ENCODE measurements at regions not wholly inside any gene's neighbourhood (a gene's known extent, or its start where the extent isn't known, plus 50 kb on each side); places are given as distances from the start of the nearest gene placed in this dataset.

DNA sequence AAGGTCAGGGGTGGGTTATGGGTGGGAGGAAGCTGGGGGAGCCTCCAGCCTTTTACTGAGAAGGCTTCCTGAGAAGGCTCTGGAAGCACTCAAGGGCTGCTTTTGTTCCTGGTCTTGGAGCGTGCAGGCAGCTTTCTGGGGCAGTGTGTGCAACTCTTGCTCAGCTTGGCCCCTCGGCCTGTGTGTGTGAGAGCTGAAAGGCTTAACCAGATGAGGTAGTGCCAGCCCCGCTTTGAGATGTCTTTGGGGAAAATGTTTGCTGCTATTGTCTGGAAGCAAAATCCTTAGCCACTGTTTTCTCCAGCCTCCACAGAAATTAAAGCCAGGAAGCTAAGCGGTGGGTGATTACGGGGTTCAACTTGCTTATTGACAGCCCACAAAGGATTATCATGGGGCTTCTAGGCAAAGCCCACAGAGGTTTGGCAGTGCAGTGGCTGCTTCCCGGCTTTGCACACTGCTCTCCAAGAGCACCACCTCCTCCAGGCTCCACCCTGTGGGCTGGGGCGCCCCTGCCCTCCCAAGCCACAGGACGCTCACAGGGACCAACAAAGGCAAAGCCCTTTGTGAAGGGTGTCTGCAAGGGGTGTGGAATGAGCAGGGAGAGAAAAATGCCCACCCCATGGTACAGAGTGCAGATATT lies 121.7 kb upstream of the TLE3 start:
- no peak for TF ChIP-seq MAZ (IDR thresholded peaks at IDR 0.05; ENCODE audit: borderline replicate concordance, low read depth, low read length)
- TF ChIP-seq, protein P1, sequence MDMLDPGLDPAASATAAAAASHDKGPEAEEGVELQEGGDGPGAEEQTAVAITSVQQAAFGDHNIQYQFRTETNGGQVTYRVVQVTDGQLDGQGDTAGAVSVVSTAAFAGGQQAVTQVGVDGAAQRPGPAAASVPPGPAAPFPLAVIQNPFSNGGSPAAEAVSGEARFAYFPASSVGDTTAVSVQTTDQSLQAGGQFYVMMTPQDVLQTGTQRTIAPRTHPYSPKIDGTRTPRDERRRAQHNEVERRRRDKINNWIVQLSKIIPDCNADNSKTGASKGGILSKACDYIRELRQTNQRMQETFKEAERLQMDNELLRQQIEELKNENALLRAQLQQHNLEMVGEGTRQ (IDR thresholded peaks at IDR 0.05; ENCODE audit: low read depth, low read length) = no peak
- no peak for TF ChIP-seq POLR2A (IDR thresholded peaks at IDR 0.05; ENCODE audit: low read depth, low read length)
- TF ChIP-seq MAFK (IDR thresholded peaks at IDR 0.05; ENCODE audit: low read depth, low read length) = no peak
- no peak for TF ChIP-seq SMC3 (IDR thresholded peaks at IDR 0.05; ENCODE audit: low read depth, low read length)
- no peak for TF ChIP-seq CEBPB (IDR thresholded peaks at IDR 0.05; ENCODE audit: low read depth, low read length)
- TF ChIP-seq RAD21 (IDR thresholded peaks at IDR 0.05; ENCODE audit: low read length) = no peak
- TF ChIP-seq FOS (IDR thresholded peaks at IDR 0.05; ENCODE audit: low read depth, low read length) = no peak
- no peak for TF ChIP-seq RFX5 (IDR thresholded peaks at IDR 0.05; ENCODE audit: low read depth, low read length)
- TF ChIP-seq, protein P2, sequence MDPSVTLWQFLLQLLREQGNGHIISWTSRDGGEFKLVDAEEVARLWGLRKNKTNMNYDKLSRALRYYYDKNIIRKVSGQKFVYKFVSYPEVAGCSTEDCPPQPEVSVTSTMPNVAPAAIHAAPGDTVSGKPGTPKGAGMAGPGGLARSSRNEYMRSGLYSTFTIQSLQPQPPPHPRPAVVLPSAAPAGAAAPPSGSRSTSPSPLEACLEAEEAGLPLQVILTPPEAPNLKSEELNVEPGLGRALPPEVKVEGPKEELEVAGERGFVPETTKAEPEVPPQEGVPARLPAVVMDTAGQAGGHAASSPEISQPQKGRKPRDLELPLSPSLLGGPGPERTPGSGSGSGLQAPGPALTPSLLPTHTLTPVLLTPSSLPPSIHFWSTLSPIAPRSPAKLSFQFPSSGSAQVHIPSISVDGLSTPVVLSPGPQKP (IDR thresholded peaks at IDR 0.05; ENCODE audit: borderline replicate concordance, low read depth, low read length) = no peak
- TF ChIP-seq MXI1 (IDR thresholded peaks at IDR 0.05; ENCODE audit: borderline replicate concordance, low read depth, low read length) = no peak
- TF ChIP-seq BHLHE40 (IDR thresholded peaks at IDR 0.05; ENCODE audit: low read depth, low read length) = no peak
- no peak for TF ChIP-seq NFE2L2 (IDR thresholded peaks at IDR 0.05; ENCODE audit: low read depth, low read length)
- TF ChIP-seq, protein P3, sequence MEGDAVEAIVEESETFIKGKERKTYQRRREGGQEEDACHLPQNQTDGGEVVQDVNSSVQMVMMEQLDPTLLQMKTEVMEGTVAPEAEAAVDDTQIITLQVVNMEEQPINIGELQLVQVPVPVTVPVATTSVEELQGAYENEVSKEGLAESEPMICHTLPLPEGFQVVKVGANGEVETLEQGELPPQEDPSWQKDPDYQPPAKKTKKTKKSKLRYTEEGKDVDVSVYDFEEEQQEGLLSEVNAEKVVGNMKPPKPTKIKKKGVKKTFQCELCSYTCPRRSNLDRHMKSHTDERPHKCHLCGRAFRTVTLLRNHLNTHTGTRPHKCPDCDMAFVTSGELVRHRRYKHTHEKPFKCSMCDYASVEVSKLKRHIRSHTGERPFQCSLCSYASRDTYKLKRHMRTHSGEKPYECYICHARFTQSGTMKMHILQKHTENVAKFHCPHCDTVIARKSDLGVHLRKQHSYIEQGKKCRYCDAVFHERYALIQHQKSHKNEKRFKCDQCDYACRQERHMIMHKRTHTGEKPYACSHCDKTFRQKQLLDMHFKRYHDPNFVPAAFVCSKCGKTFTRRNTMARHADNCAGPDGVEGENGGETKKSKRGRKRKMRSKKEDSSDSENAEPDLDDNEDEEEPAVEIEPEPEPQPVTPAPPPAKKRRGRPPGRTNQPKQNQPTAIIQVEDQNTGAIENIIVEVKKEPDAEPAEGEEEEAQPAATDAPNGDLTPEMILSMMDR (conservative IDR thresholded peaks at IDR 0.05; ENCODE audit: low read depth, low read length) = no peak
- no peak for TF ChIP-seq CHD1 (IDR thresholded peaks at IDR 0.05; ENCODE audit: low read depth, low read length)
- no peak for TF ChIP-seq RCOR1 (IDR thresholded peaks at IDR 0.05; ENCODE audit: insufficient replicate concordance, low read length)
- H3K9ac ChIP-seq (ENCODE audit: low read depth, low read length) = no peak overlapping the region
- WGBS, 2 experiments (ENCODE audit: extremely low coverage in 2 of 2, insufficient read length in 1 of 2) = no CpG with 5 or more reads among the region's 8 CpGs
- no peaks in the 10 kb centered on the region for H3K9me1 ChIP-seq (ENCODE audit: insufficient read depth, low read length)
- H3K79me1 ChIP-seq (ENCODE audit: low read depth in 1 of 2, low read length in 2 of 2) = no peaks in the 10 kb centered on the region
- ChIA-PET POLR2A (ENCODE audit: unreplicated experiment) (interaction anchor here (0.8 kb wide), 1 partner anchor 149 kb away, joined by 4 read pairs; no protein-coding TSS in a partner anchor), CTCF (no interaction called here)
- no peak for DNase-seq
- H3K18ac ChIP-seq (ENCODE audit: low read depth, low read length) = no peak overlapping the region
- H3K36me3 ChIP-seq (ENCODE audit: control insufficient read depth, insufficient read depth, low read length) = no peaks in the 10 kb centered on the region
- no peak overlapping the region for H2BK120ac ChIP-seq (ENCODE audit: low read depth, low read length)
- H2AK9ac ChIP-seq (replicated peaks; ENCODE audit: low read depth, low read length, poor library complexity) = no peak overlapping the region
- no peak overlapping the region for H2AFZ ChIP-seq (replicated peaks; ENCODE audit: low read length, poor library complexity)
- H4K5ac ChIP-seq (ENCODE audit: low read depth, low read length) = no peak overlapping the region
- no peak overlapping the region for H3K56ac ChIP-seq (ENCODE audit: extremely low read depth, insufficient read depth, low read length)
- no TSS peak for BruUV-seq (replicated peaks)
- H3K27ac ChIP-seq (ENCODE audit: insufficient read depth, low read length) = no peak overlapping the region
- no peak overlapping the region for H2BK15ac ChIP-seq (ENCODE audit: low read depth, low read length)
- no peaks in the 10 kb centered on the region for H3K4me1 ChIP-seq (ENCODE audit: control insufficient read depth, insufficient read depth, low read length)
- H4K20me1 ChIP-seq (ENCODE audit: insufficient read depth, low read length) = no peaks in the 10 kb centered on the region
- no peak overlapping the region for H2BK5ac ChIP-seq (ENCODE audit: low read depth, low read length, poor library complexity, severe bottlenecking)
- no peak overlapping the region for H3K4me3 ChIP-seq (ENCODE audit: insufficient read depth, low read depth, low read length)
- H4K8ac ChIP-seq (ENCODE audit: low read depth in 2 of 2, low read length in 2 of 2) = no peak overlapping the region
- H3K14ac ChIP-seq (replicated peaks; ENCODE audit: low read depth, low read length) = no peak overlapping the region
- no peak for ATAC-seq (ENCODE audit: low read depth)
- H3K27me3 ChIP-seq (ENCODE audit: control insufficient read depth, insufficient read depth, low read length) = peaks cover 52% of the 10 kb centered on the region
- no peak overlapping the region for H3K4ac ChIP-seq (ENCODE audit: low read depth, low read length)
- dilution Hi-C loops (cut with HindIII; ENCODE audit: low sequenced_read_pairs, unreplicated experiment) = no loop called here
- no peak overlapping the region for H3K4me2 ChIP-seq (ENCODE audit: low read depth, low read length)
- H2AK5ac ChIP-seq (ENCODE audit: low read depth, low read length) = no peak overlapping the region
- in situ Hi-C loops (cut with MboI; ENCODE audit: low sequenced_read_pairs) = no loop called here
- no peaks in the 10 kb centered on the region for H3K9me3 ChIP-seq (ENCODE audit: control insufficient read depth, insufficient read depth, low read length)
- H4K91ac ChIP-seq (ENCODE audit: insufficient read depth, low read depth, low read length) = no peak overlapping the region
- no peak overlapping the region for H2BK20ac ChIP-seq (ENCODE audit: low read depth, low read length)
- H3K23ac ChIP-seq (ENCODE audit: low read depth, low read length) = no peak overlapping the region
- intact Hi-C loops (cut with micrococcal nuclease) = no loop called here
